ENCODE measurements at regions not wholly inside any gene's neighbourhood (a gene's known extent, or its start where the extent isn't known, plus 50 kb on each side); places are given as distances from the start of the nearest gene placed in this dataset.

DNA sequence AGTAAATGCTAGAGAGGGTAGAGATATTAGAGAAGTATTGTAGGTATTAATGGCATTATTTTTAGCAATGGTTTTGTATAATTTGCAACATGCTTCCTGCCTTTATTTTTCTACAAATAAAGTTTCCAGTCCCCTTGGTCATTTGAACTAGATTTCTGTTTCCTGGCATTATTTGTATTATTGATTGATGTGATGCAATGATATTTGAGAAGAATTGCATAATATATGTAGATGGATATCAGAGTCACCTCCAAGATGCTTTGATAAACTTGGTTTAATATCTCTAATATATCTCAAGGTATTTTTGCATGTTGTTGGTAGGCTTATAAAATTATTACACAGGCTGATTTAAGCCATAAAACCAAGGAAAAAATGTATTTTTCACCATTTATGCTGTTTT lies 1054.5 kb downstream of the SLITRK1 start:
- Histone ChIP-seq H3K27ac (no peak overlapping the region), H3K4me3 (no peak overlapping the region), H3K4me2 (no peak overlapping the region), H3K4me1 (no peaks in the 10 kb centered on the region), H3K9me3 (no peaks in the 10 kb centered on the region)
- FAIRE-seq (no peak), ATAC-seq (no peak), DNase-seq (ENCODE audit: low read depth in 1 of 2, low spot score in 1 of 2) (no peak)
- no peak for TF ChIP-seq HOXB13 (CRISPR knock-in tag; IDR thresholded peaks at IDR 0.05; ENCODE audit: low read depth)
- no peak for TF ChIP-seq CEBPB (IDR thresholded peaks at IDR 0.05)
- TF ChIP-seq POLR2A (IDR thresholded peaks at IDR 0.05; ENCODE audit: low read length) = no peak
- TF ChIP-seq, protein P1, sequence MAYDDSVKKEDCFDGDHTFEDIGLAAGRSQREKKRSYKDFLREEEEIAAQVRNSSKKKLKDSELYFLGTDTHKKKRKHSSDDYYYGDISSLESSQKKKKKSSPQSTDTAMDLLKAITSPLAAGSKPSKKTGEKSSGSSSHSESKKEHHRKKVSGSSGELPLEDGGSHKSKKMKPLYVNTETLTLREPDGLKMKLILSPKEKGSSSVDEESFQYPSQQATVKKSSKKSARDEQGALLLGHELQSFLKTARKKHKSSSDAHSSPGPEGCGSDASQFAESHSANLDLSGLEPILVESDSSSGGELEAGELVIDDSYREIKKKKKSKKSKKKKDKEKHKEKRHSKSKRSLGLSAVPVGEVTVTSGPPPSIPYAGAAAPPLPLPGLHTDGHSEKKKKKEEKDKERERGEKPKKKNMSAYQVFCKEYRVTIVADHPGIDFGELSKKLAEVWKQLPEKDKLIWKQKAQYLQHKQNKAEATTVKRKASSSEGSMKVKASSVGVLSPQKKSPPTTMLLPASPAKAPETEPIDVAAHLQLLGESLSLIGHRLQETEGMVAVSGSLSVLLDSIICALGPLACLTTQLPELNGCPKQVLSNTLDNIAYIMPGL (CRISPR knock-in tag; IDR thresholded peaks at IDR 0.05; ENCODE audit: borderline replicate concordance) = no peak
- no peak for TF ChIP-seq CHD4 (IDR thresholded peaks at IDR 0.05; ENCODE audit: borderline replicate concordance)
- TF ChIP-seq ELK1 (IDR thresholded peaks at IDR 0.05; ENCODE audit: low read depth, low read length) = no peak
- TF ChIP-seq ZSCAN20 (CRISPR knock-in tag; IDR thresholded peaks at IDR 0.05) = no peak
- TF ChIP-seq RNF2 (IDR thresholded peaks at IDR 0.05; ENCODE audit: borderline replicate concordance, low read depth) = no peak
- no peak for TF ChIP-seq ZFP36 (IDR thresholded peaks at IDR 0.05; ENCODE audit: borderline replicate concordance, partially characterized antibody)
- no peak for TF ChIP-seq MYC (IDR thresholded peaks at IDR 0.05; ENCODE audit: borderline replicate concordance, low read length)
- TF ChIP-seq HEYL (CRISPR knock-in tag; IDR thresholded peaks at IDR 0.05) = no peak
- no peak for TF ChIP-seq RCOR1 (IDR thresholded peaks at IDR 0.05; ENCODE audit: low read depth, low read length)
- no peak for TF ChIP-seq SREBF2 (IDR thresholded peaks at IDR 0.05)
- no peak for TF ChIP-seq CBX8 (IDR thresholded peaks at IDR 0.05)
- TF ChIP-seq PHF8 (IDR thresholded peaks at IDR 0.05; ENCODE audit: borderline replicate concordance, low read depth) = no peak
- no peak for TF ChIP-seq BCL3 (IDR thresholded peaks at IDR 0.05)
- TF ChIP-seq, protein P2, sequence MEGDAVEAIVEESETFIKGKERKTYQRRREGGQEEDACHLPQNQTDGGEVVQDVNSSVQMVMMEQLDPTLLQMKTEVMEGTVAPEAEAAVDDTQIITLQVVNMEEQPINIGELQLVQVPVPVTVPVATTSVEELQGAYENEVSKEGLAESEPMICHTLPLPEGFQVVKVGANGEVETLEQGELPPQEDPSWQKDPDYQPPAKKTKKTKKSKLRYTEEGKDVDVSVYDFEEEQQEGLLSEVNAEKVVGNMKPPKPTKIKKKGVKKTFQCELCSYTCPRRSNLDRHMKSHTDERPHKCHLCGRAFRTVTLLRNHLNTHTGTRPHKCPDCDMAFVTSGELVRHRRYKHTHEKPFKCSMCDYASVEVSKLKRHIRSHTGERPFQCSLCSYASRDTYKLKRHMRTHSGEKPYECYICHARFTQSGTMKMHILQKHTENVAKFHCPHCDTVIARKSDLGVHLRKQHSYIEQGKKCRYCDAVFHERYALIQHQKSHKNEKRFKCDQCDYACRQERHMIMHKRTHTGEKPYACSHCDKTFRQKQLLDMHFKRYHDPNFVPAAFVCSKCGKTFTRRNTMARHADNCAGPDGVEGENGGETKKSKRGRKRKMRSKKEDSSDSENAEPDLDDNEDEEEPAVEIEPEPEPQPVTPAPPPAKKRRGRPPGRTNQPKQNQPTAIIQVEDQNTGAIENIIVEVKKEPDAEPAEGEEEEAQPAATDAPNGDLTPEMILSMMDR (IDR thresholded peaks at IDR 0.05) = no peak
- no peak for TF ChIP-seq CBX2 (IDR thresholded peaks at IDR 0.05; ENCODE audit: borderline replicate concordance, low read depth)
- TF ChIP-seq ZNF302 (CRISPR knock-in tag; IDR thresholded peaks at IDR 0.05) = no peak
- POLR2A ChIA-PET = no interaction called here
- CTCF ChIA-PET = no interaction called here

GRCh38 chr13:82822935-82823334 lies 1059.3 kb downstream of the SLITRK1 start:
- ATAC-seq (no peak), FAIRE-seq (no peak), DNase-seq (ENCODE audit: low read depth in 1 of 2, low spot score in 1 of 2) (no peak)
- Histone ChIP-seq H3K9me3 (no peaks in the 10 kb centered on the region), H3K27ac (no peak overlapping the region), H3K4me3 (no peak overlapping the region), H3K4me2 (no peak overlapping the region), H3K4me1 (no peaks in the 10 kb centered on the region)
- ChIA-PET POLR2A (no interaction called here), CTCF (no interaction called here)
- 22% methylated on average over 7 of the region's 10 CpGs for WGBS (ENCODE audit: missing lambda C conversion rate)
- TF ChIP-seq HOXB13 (CRISPR knock-in tag; IDR thresholded peaks at IDR 0.05; ENCODE audit: low read depth) = no peak
- no peak for TF ChIP-seq ELK1 (IDR thresholded peaks at IDR 0.05; ENCODE audit: low read depth, low read length)
- TF ChIP-seq CHD4 (IDR thresholded peaks at IDR 0.05; ENCODE audit: borderline replicate concordance) = no peak
- no peak for TF ChIP-seq NPAS2 (CRISPR knock-in tag; IDR thresholded peaks at IDR 0.05; ENCODE audit: borderline replicate concordance)
- no peak for TF ChIP-seq CBX2 (IDR thresholded peaks at IDR 0.05; ENCODE audit: borderline replicate concordance, low read depth)
- no peak for TF ChIP-seq CBX8 (IDR thresholded peaks at IDR 0.05)
- TF ChIP-seq BCL3 (IDR thresholded peaks at IDR 0.05) = no peak
- no peak for TF ChIP-seq POLR2AphosphoS2 (conservative IDR thresholded peaks at IDR 0.05; ENCODE audit: low read length)
- TF ChIP-seq MYC (IDR thresholded peaks at IDR 0.05; ENCODE audit: borderline replicate concordance, low read length) = no peak
- no peak for TF ChIP-seq ZFP36 (IDR thresholded peaks at IDR 0.05; ENCODE audit: borderline replicate concordance, partially characterized antibody)
- no peak for TF ChIP-seq PHF8 (IDR thresholded peaks at IDR 0.05; ENCODE audit: borderline replicate concordance, low read depth)
- TF ChIP-seq, protein P1 (CRISPR knock-in tag; IDR thresholded peaks at IDR 0.05; ENCODE audit: borderline replicate concordance) = no peak
- no peak for TF ChIP-seq BHLHE40 (IDR thresholded peaks at IDR 0.05; ENCODE audit: low read depth, low read length)
- TF ChIP-seq EHF (CRISPR knock-in tag; IDR thresholded peaks at IDR 0.05) = no peak
- no peak for TF ChIP-seq NFE2L2 (conservative IDR thresholded peaks at IDR 0.05; ENCODE audit: low read length)

All from A549 (cell line).